ENCODE measurements at regions not wholly inside any gene's neighbourhood (a gene's known extent, or its start where the extent isn't known, plus 50 kb on each side); places are given as distances from the start of the nearest gene placed in this dataset.

GRCh38 chr2:36246320-36246990, 109.1 kb upstream of the CRIM1 start:
- Mint-ChIP-seq H3K27ac (no peak overlapping the region), H3K4me3 (no peak overlapping the region), H3K27me3 (no peaks in the 10 kb centered on the region), H3K36me3 (no peaks in the 10 kb centered on the region), H3K4me1 (ENCODE audit: unreplicated experiment) (no peaks in the 10 kb centered on the region), H3K9me3 (no peaks in the 10 kb centered on the region)
- no peak for DNase-seq (ENCODE audit: extremely low spot score, unreplicated experiment)
- TF ChIP-seq, protein P1, sequence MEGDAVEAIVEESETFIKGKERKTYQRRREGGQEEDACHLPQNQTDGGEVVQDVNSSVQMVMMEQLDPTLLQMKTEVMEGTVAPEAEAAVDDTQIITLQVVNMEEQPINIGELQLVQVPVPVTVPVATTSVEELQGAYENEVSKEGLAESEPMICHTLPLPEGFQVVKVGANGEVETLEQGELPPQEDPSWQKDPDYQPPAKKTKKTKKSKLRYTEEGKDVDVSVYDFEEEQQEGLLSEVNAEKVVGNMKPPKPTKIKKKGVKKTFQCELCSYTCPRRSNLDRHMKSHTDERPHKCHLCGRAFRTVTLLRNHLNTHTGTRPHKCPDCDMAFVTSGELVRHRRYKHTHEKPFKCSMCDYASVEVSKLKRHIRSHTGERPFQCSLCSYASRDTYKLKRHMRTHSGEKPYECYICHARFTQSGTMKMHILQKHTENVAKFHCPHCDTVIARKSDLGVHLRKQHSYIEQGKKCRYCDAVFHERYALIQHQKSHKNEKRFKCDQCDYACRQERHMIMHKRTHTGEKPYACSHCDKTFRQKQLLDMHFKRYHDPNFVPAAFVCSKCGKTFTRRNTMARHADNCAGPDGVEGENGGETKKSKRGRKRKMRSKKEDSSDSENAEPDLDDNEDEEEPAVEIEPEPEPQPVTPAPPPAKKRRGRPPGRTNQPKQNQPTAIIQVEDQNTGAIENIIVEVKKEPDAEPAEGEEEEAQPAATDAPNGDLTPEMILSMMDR (conservative IDR thresholded peaks at IDR 0.05): no peak

DNA sequence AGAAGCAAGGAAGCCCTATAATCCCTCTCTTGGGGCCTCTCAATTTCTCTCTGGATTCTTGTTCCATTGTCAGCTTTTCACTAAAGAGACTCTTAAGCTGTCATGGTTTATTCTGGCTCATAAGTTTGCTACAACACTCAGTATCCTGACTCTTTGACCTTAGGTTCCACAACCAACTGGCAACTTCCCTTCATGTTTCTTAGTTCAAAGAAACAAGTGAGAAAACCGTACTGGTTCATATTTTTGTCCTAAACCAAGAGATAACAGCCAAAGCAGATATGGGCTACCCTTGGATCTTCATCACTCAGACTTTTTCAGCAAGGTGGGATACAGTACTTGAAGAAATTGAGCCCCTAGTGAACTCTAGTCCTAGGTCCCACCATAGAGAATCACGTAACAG, 109.9 kb upstream of the CRIM1 start:
- Mint-ChIP-seq H3K4me1 (ENCODE audit: unreplicated experiment) (no peaks in the 10 kb centered on the region), H3K9me3 (no peaks in the 10 kb centered on the region), H3K27ac (no peak overlapping the region), H3K36me3 (no peaks in the 10 kb centered on the region), H3K4me3 (no peak overlapping the region), H3K27me3 (no peaks in the 10 kb centered on the region)
- TF ChIP-seq, protein P1 (conservative IDR thresholded peaks at IDR 0.05): no peak
- no peak for DNase-seq (ENCODE audit: extremely low spot score, unreplicated experiment)

DNA sequence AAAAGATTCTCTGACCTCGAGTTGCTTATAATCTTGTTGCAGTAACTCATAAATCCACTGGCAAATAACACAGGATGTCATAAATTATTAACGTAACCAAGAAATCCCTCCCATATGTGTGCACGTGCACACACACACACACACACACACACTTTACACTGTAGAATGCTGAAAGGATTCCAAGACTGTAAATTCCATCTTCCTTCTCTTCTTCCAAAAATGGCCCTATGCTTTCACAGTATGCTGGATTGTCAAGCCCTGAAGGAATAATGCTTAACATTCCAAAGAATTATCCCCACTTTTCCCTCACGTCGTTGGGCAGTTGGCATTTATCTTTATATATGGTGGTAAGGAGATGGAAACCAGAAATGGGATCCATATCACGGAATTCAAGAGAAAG, 117.5 kb upstream of the CRIM1 start:
- H3K4me1 Mint-ChIP-seq (ENCODE audit: unreplicated experiment): no peaks in the 10 kb centered on the region
- H3K27me3 Mint-ChIP-seq: no peaks in the 10 kb centered on the region
- TF ChIP-seq, protein P1 (conservative IDR thresholded peaks at IDR 0.05): no peak
- no peaks in the 10 kb centered on the region for H3K9me3 Mint-ChIP-seq
- no peak overlapping the region for H3K27ac Mint-ChIP-seq
- H3K36me3 Mint-ChIP-seq: no peaks in the 10 kb centered on the region
- no peak overlapping the region for H3K4me3 Mint-ChIP-seq
- no peak for DNase-seq (ENCODE audit: extremely low spot score, unreplicated experiment)

DNA sequence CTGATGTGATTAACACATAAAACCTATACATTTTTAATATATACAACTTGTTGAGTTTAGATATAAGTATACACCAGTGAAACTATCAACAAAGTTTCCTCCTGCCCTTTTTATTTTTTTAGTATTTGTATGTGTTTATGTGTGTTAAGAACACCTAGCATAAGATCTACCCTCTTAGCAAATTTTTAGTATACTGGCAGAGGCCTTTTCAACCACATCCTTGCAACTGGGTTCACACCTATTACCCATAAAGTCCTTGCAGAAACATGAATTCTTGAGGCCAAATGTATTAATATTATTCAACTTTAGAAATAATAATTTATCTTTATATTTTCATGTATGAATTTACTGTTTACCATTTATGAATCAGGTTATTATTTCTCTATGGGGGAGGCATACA, 119.7 kb upstream of the CRIM1 start:
- Mint-ChIP-seq H3K27me3 (no peaks in the 10 kb centered on the region), H3K27ac (no peak overlapping the region), H3K36me3 (no peaks in the 10 kb centered on the region), H3K4me3 (no peak overlapping the region), H3K4me1 (ENCODE audit: unreplicated experiment) (no peaks in the 10 kb centered on the region), H3K9me3 (no peaks in the 10 kb centered on the region)
- DNase-seq (ENCODE audit: extremely low spot score, unreplicated experiment): no peak
- TF ChIP-seq, protein P1 (conservative IDR thresholded peaks at IDR 0.05): no peak

- Mint-ChIP-seq H3K36me3 (no peaks in the 10 kb centered on the region), H3K9me3 (no peaks in the 10 kb centered on the region), H3K27ac (no peak overlapping the region), H3K4me1 (ENCODE audit: unreplicated experiment) (no peaks in the 10 kb centered on the region), H3K27me3 (no peaks in the 10 kb centered on the region), H3K4me3 (no peak overlapping the region)
- no peak for DNase-seq (ENCODE audit: extremely low spot score, unreplicated experiment)
- TF ChIP-seq, protein P1 (conservative IDR thresholded peaks at IDR 0.05): no peak
Measured at GRCh38 chr2:36235426-36235825, 120.2 kb upstream of the CRIM1 start.

DNA sequence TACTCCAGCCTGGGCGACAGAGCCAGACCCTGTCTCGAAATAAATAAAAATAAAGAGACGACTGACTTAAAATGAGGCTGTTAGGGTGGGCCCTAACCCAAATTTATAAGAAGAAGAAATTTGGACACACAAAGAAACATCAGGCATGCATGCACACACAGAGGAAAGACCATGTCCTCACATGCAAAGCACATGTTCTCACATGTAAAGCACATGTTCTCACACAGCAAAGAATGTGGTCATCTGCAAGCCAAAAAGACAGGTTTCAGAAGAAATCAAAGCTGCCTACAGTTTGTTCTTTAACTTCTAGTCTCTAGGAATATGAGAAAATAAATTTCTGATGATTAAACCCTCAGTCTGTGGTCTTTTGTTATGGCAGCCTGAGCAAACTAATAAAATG, 132.3 kb upstream of the CRIM1 start:
- no peak for DNase-seq (ENCODE audit: extremely low spot score, unreplicated experiment)
- H3K27me3 Mint-ChIP-seq: no peaks in the 10 kb centered on the region
- no peaks in the 10 kb centered on the region for H3K9me3 Mint-ChIP-seq
- no peak overlapping the region for H3K27ac Mint-ChIP-seq
- no peak overlapping the region for H3K4me3 Mint-ChIP-seq
- no peaks in the 10 kb centered on the region for H3K36me3 Mint-ChIP-seq
- no peaks in the 10 kb centered on the region for H3K4me1 Mint-ChIP-seq (ENCODE audit: unreplicated experiment)
- TF ChIP-seq, protein P1 (conservative IDR thresholded peaks at IDR 0.05): no peak
